ENCODE measurements at regions not wholly inside any gene's neighbourhood (a gene's known extent, or its start where the extent isn't known, plus 50 kb on each side); places are given as distances from the start of the nearest gene placed in this dataset.

DNA sequence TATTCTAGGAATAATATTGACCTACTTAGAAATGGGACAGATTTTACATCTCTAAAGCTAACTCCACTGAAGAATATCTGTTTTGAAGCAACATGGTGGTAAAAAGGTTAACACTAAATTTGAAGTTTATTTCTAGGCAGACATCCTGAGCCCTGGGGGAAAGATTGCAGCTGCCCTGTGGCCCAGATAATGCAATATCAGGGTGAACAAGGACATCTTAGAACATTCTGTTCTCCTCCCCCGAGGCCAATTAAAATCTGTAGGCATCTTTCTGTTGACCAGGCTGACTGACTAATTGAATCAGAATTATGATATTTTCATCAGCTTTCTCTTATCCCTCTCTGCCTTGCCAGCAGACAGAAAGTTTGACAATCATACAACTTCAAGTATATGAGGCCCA is 149.8 kb upstream of the DUSP10 start:
- POLR2A ChIA-PET, result no interaction called here
- CTCF ChIA-PET, result interaction anchor here (0.8 to 1.6 kb wide), 2 partner anchors 14 to 743 kb away, joined by 3 to 4 read pairs; no protein-coding TSS in a partner anchor
- no peak overlapping the region for H3K4me3 ChIP-seq (ENCODE audit: low read depth, low read length)
- no peak for DNase-seq (ENCODE audit: low read depth, low spot score)
- TF ChIP-seq, protein P1, sequence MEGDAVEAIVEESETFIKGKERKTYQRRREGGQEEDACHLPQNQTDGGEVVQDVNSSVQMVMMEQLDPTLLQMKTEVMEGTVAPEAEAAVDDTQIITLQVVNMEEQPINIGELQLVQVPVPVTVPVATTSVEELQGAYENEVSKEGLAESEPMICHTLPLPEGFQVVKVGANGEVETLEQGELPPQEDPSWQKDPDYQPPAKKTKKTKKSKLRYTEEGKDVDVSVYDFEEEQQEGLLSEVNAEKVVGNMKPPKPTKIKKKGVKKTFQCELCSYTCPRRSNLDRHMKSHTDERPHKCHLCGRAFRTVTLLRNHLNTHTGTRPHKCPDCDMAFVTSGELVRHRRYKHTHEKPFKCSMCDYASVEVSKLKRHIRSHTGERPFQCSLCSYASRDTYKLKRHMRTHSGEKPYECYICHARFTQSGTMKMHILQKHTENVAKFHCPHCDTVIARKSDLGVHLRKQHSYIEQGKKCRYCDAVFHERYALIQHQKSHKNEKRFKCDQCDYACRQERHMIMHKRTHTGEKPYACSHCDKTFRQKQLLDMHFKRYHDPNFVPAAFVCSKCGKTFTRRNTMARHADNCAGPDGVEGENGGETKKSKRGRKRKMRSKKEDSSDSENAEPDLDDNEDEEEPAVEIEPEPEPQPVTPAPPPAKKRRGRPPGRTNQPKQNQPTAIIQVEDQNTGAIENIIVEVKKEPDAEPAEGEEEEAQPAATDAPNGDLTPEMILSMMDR (IDR thresholded peaks at IDR 0.05; ENCODE audit: insufficient read depth, low read length, missing control alignments), result no peak

DNA sequence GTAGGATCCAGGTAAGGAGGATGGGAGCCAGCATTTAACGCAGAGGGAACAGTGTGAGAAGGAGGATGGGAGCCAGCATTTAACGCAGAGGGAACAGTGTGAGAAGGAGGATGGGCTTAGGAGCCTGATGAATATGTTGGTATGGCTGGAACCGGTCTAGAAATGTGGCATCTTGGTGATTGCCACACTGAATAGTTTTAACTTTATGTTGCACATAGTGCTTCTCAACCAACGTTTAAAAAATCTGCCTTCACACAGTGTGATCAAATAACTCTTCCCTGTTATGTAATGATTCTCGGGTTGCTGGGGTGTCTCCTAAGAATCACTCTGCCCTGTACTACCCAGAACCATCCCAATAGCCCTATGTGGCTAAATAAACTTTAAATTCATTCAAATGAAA is 146.9 kb upstream of the DUSP10 start:
- CTCF ChIA-PET, result no interaction called here
- DNase-seq (ENCODE audit: low read depth, low spot score), result no peak
- TF ChIP-seq, protein P1 (IDR thresholded peaks at IDR 0.05; ENCODE audit: insufficient read depth, low read length, missing control alignments), result no peak
- H3K4me3 ChIP-seq (ENCODE audit: low read depth, low read length), result no peak overlapping the region
- POLR2A ChIA-PET, result no interaction called here

DNA sequence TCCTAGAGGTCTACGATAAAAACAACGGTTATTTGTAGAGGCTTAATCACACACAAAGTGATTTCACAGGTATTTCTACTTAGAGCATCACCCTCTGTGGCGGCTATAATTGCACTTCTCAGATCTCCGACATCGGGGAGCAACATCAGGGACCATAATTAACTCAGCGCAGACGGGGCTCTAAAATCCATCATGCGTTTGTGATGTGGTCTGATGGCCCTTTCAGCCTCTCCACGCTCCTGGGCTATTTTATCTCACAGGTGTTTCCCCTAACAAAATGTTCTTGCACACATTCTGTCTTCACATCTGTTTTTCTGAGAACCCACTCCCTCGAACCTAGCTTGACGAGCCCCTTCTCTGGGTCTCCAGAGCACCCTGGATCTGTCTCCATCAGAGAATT is 146.3 kb upstream of the DUSP10 start:
- CTCF ChIA-PET, result interaction anchor here (1.3 kb wide), 1 partner anchor 10 kb away, joined by 4 read pairs; no protein-coding TSS in a partner anchor
- TF ChIP-seq, protein P1 (IDR thresholded peaks at IDR 0.05; ENCODE audit: insufficient read depth, low read length, missing control alignments), result no peak
- POLR2A ChIA-PET, result no interaction called here
- H3K4me3 ChIP-seq (ENCODE audit: low read depth, low read length), result no peak overlapping the region
- no peak for DNase-seq (ENCODE audit: low read depth, low spot score)

DNA sequence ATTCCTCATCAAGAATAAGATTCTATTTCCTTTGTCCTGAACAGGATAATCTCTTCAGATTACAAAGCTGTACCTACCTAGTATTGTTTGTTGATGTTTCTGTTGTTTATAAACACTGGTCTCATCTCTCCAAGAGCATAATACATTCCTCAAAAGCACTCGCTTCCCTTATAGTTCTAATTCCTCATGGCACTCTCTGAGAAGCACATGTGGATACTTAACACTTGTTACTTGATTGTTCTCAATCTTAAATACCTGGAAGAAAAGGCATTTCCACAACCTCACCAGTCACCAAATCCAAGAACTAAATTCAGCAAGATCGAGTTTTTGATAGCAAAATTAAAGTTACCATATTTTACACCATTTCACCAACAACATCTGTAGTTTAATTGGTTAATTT is 145.9 kb upstream of the DUSP10 start:
- DNase-seq (ENCODE audit: low read depth, low spot score), result no peak
- POLR2A ChIA-PET, result no interaction called here
- CTCF ChIA-PET, result interaction anchor here (0.7 to 1.3 kb wide), 2 partner anchors 9 to 567 kb away, joined by 3 to 4 read pairs; no protein-coding TSS in a partner anchor
- TF ChIP-seq, protein P1 (IDR thresholded peaks at IDR 0.05; ENCODE audit: insufficient read depth, low read length, missing control alignments), result no peak
- no peak overlapping the region for H3K4me3 ChIP-seq (ENCODE audit: low read depth, low read length)

DNA sequence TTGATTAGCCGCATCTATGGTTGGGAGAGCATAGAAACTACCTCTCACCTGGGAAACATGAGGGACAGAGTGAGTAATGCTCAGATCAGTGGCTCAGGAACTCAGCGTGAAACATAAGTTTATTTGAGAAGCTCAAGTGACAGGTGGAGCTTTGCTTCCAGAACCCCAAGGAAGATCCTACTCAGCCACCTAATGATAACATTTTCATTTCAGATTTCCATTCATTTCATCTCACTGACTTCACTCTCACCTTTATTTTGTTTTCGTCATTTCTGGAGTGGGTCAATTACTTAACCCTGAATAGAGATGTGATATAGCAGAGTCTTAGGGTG is 145.5 kb upstream of the DUSP10 start:
- TF ChIP-seq, protein P1 (IDR thresholded peaks at IDR 0.05; ENCODE audit: insufficient read depth, low read length, missing control alignments), result no peak
- DNase-seq (ENCODE audit: low read depth, low spot score), result no peak
- CTCF ChIA-PET, result interaction anchor here (0.7 to 1.3 kb wide), 3 partner anchors 9 to 568 kb away, joined by 3 to 4 read pairs (median 3); no protein-coding TSS in a partner anchor
- no peak overlapping the region for H3K4me3 ChIP-seq (ENCODE audit: low read depth, low read length)
- POLR2A ChIA-PET, result interaction anchor here (0.6 to 1.4 kb wide), 2 partner anchors 85 to 169 kb away, joined by 3 to 4 read pairs; no protein-coding TSS in a partner anchor

DNA sequence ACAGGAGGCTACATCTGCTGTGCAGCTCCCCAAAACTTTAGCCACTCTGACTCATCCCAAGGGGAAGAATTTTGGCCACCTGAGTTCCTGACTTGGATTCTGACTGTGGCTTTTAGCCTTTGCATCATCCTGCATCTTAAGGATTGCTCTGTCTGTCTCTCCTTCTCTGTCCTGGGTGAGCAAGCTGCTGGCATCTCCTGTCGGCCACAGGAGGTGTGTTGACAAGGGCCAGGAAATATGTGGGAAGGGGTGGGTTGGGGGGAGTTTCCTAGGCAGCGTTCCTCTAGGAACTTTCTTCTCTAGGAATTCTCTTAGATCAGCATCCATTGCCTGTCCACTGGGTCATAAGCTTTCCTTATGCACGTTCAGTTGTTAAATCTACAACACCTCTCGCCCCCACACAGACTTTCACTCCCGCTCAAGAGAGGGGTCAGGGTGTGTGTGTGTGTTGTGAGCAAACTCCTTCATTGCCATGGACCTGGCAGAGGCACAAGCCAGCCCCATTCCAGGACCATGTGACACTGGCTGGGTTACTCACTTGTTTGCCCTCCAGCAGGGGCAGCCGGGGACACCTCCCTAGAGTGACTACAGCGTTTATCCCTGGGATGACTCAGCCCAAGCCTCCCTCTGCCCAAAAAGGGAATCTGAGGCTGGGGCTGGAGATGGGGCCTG is 145.0 kb upstream of the DUSP10 start:
- H3K4me3 ChIP-seq (ENCODE audit: low read depth, low read length), result no peak overlapping the region
- TF ChIP-seq, protein P1 (IDR thresholded peaks at IDR 0.05; ENCODE audit: insufficient read depth, low read length, missing control alignments), result peak; percentile 9
- CTCF ChIA-PET, result interaction anchor here (1.1 to 1.3 kb wide), 4 partner anchors 8 to 568 kb away, joined by 3 to 5 read pairs (median 4); no protein-coding TSS in a partner anchor
- peak; percentile 67 for DNase-seq (ENCODE audit: low read depth, low spot score)
- POLR2A ChIA-PET, result interaction anchor here (0.6 to 1.4 kb wide), 2 partner anchors 85 to 169 kb away, joined by 3 to 4 read pairs; no protein-coding TSS in a partner anchor
